Adrenal gland (tissue), 5 donors: ENCODE measurements at regions not wholly inside any gene's neighbourhood (a gene's known extent, or its start where the extent isn't known, plus 50 kb on each side); places are given as distances from the start of the nearest gene placed in this dataset.

Experiments used
- POLR2A ChIP-seq, 2 donors: fragments of 450-650 bp; IDR thresholded peaks; one replicate each; pipeline ENCODE4 v1.6.1; 2017; ENCODE audit warnings: antibody characterized with exemption in 2 of 2, mild to moderate bottlenecking in 2 of 2, moderate library complexity in 1 of 2
- TF ChIP-seq, protein P1 (sequence below), 6 experiments: fragments of 450-650 bp in 4 of 6; fragments of 200-600 bp in 2 of 6; sonication (generic) in 1 of 6; IDR thresholded peaks; 1 replicate in 5 of 6; 2 replicates in 1 of 6; pipeline versions ENCODE4 v1.5.1 to v1.8.0; 2016 to 2021; ENCODE audit warnings: antibody characterized with exemption in 6 of 6, mild to moderate bottlenecking in 2 of 6, moderate library complexity in 1 of 6
- donor health status: DM: no; HTN: no; CAD: no.

GRCh38 chr3:31022716-31023115 lies 128.3 kb upstream of the GADL1 start:
- TF ChIP-seq, protein P1, sequence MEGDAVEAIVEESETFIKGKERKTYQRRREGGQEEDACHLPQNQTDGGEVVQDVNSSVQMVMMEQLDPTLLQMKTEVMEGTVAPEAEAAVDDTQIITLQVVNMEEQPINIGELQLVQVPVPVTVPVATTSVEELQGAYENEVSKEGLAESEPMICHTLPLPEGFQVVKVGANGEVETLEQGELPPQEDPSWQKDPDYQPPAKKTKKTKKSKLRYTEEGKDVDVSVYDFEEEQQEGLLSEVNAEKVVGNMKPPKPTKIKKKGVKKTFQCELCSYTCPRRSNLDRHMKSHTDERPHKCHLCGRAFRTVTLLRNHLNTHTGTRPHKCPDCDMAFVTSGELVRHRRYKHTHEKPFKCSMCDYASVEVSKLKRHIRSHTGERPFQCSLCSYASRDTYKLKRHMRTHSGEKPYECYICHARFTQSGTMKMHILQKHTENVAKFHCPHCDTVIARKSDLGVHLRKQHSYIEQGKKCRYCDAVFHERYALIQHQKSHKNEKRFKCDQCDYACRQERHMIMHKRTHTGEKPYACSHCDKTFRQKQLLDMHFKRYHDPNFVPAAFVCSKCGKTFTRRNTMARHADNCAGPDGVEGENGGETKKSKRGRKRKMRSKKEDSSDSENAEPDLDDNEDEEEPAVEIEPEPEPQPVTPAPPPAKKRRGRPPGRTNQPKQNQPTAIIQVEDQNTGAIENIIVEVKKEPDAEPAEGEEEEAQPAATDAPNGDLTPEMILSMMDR (IDR thresholded peaks at IDR 0.05): no peak
- no peak for TF ChIP-seq POLR2A (IDR thresholded peaks at IDR 0.05)
